ENCODE measurements at regions not wholly inside any gene's neighbourhood (a gene's known extent, or its start where the extent isn't known, plus 50 kb on each side); places are given as distances from the start of the nearest gene placed in this dataset.

- no peak for DNase-seq (ENCODE audit: low read depth, low spot score)
These were observed 259.1 kb upstream of the RAB6C start for GRCh38 chr2:129720360-129720759.

GRCh38 chr2:129720761-129721160, 258.7 kb upstream of the RAB6C start:
- no peak for DNase-seq (ENCODE audit: low read depth, low spot score)

DNA sequence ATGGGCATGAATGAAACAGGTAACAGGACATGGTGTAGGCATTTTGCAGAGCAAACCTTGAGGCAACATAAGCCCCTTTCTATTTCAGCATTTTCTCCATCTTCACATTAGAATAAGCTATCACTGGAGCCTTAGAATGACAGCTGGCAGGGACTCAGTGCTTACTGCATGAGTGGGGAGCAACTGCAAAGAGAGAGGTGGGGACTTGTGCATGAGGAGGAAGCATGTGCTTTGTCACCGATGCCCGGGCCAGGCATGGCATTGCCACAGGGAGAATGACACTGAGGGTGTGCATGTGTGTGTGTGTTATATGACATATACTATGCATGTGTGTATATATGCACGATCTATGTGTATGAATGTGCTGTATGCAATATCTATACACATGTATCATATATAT, 258.2 kb upstream of the RAB6C start:
- no peak for DNase-seq (ENCODE audit: low read depth, low spot score)

DNA sequence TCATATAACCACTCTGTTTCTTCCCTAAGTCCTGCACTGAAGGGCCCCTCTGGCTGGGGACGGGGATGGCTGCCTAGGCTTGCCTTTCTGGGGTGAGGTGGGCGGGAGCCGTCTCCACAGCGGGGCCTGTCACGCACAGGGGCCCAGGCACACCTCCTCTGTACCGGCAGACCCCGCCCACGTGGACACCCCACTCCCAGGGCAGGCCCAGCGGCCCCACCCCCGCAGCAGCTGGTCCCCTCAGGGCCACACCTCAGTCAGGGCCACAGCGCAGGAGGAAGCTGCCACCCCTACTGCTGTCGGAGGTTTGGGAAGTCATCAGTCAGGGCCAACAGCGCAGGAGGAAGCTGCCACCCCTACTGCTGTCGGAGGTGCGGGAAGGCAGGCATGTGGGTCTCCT, 257.6 kb upstream of the RAB6C start:
- DNase-seq (ENCODE audit: low read depth, low spot score): no peak

- DNase-seq (ENCODE audit: low read depth, low spot score): peak; percentile 56
These were observed 257.0 kb upstream of the RAB6C start for GRCh38 chr2:129722306-129723019.

DNA sequence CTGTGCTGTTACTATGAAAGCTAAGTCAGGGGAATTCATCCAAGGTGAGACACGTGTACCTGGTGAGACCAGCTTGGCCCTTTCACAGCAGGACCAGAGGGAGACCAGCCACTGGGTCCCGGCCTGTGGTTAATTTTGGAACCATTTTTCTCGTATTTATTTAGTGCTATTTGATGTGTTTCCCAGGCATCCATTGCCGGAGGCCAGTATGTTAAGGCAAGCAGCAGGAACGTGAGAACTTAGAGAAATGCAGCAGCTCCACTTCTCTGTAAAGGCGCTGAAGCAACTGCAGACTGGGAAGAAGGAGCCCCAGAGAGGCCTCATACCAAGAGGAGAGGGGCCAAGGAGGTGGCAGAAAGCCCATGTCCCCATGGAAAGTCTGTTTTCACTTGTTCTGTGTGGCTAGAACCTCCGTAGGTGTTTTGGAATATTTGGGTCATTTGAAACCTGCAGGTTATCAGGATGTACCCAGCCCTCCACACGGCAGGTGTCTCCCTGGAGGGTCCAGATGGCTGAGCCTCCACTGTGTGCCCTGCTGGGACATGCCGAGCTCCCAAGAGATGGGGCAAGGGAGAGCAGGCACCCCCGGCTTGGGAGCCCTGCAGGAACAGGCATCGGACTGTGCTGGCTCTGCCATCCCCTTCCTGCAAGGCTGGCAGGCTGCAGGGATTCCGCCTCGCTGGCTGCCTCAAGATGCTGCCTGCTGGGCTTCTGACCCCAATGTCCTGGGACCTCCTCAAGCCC, 256.0 kb upstream of the RAB6C start:
- DNase-seq (ENCODE audit: low read depth, low spot score): no peak

GRCh38 chr2:129724021-129724757, 255.3 kb upstream of the RAB6C start:
- DNase-seq (ENCODE audit: low read depth, low spot score): no peak

DNA sequence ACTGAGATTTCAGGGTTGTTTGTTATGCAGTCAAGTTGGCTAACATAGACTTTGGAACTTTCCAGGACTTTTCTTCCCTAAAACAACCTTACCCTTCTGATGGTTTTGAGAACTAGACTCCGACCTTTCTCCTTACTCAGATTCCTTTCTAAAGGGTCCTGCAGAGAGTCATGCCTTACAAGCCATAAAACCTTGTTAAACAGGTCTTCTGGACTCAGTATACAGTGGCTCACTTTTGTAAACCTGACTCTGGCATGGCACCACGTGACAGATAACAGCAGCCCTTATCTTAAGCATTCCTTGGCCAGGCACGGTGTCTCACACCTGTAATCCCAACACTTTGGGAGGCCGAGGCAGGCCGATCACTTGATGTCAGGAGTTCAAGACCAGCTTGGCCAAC, 253.2 kb upstream of the RAB6C start:
- peak; percentile 36 for DNase-seq (ENCODE audit: low read depth, low spot score)

- no peak for DNase-seq (ENCODE audit: low read depth, low spot score)
These were observed 252.2 kb upstream of the RAB6C start for GRCh38 chr2:129727286-129727685.

GRCh38 chr2:129728035-129728972, 251.2 kb upstream of the RAB6C start:
- DNase-seq (ENCODE audit: low read depth, low spot score): no peak

- no peak for DNase-seq (ENCODE audit: low read depth, low spot score)
These were observed 250.5 kb upstream of the RAB6C start for GRCh38 chr2:129729011-129729410.

GRCh38 chr2:129729646-129730045, 249.8 kb upstream of the RAB6C start:
- no peak for DNase-seq (ENCODE audit: low read depth, low spot score)

DNA sequence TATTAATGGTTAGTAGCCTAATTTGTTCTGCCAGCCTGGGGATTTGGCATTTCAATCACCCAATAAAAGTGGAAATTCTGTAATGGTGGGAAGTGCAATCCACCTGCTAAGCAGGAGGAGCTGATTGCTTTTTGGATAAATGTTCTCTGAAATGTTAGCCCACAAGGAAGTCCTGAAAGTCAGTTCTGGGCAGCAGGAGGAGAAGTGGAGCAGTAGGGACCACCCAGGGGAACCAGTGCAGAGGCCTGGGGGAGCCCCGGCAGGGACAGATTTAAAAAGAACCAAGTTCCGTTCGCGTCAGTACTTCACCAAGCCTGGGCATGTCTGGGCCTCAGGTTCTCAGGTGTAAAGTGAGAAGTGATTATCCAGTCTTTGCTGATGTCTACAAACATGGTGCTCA, 248.5 kb upstream of the RAB6C start:
- DNase-seq (ENCODE audit: low read depth, low spot score): no peak

DNA sequence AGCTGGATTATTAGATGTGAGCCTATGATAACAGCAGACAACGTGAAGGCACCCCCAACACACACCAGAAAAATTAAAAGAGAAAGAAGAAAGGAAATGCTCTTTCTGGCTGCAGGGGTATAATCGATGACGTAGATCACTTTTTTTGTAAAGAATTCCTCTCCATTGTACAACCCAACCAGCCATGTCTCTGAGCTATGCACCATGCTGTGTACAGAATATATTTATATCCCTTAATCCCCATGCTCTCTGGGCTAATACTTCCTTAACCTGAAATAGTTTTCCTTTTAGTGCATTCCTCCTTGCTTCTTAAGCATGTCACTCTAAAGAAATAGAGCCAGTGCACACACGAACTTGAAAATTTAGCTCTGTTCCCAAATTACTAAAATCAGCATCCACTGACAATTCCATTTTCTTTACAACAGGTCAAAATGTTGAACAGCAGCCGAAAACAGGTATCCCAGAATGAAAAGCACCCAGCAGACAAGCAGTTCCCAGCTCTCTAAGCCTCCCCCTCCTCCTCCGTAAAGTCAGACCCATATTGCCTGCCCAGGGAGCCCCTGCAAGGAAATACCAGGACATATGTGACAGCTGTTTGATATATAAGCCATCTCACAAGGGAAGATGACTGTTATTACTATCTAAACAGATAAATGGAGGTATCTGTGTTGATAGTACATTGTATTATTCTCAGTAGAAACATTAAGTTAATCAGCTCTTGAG, 247.4 kb upstream of the RAB6C start:
- no peak for DNase-seq (ENCODE audit: low read depth, low spot score)

- no peak for DNase-seq (ENCODE audit: low read depth, low spot score)
These were observed 246.8 kb upstream of the RAB6C start for GRCh38 chr2:129732630-129733026.

- DNase-seq (ENCODE audit: low read depth, low spot score): no peak
These were observed 246.4 kb upstream of the RAB6C start for GRCh38 chr2:129733041-129733440.

GRCh38 chr2:129733579-129733978, 245.9 kb upstream of the RAB6C start:
- DNase-seq (ENCODE audit: low read depth, low spot score): no peak

GRCh38 chr2:129734343-129735034, 245.0 kb upstream of the RAB6C start:
- no peak for DNase-seq (ENCODE audit: low read depth, low spot score)

- no peak for DNase-seq (ENCODE audit: low read depth, low spot score)
These were observed 243.9 kb upstream of the RAB6C start for GRCh38 chr2:129735576-129735975.
